ENCODE measurements at regions not wholly inside any gene's neighbourhood (a gene's known extent, or its start where the extent isn't known, plus 50 kb on each side); places are given as distances from the start of the nearest gene placed in this dataset.

GRCh38 chr1:188237573-188238348 lies 1409.0 kb downstream of the PLA2G4A start:
- DNase-seq: peak; percentile 35 to 72

- no peak for DNase-seq
Observed at GRCh38 chr1:188240772-188241406, 1412.1 kb downstream of the PLA2G4A start.

- no peak for DNase-seq
Observed at GRCh38 chr1:188241629-188242028, 1412.9 kb downstream of the PLA2G4A start.

DNA sequence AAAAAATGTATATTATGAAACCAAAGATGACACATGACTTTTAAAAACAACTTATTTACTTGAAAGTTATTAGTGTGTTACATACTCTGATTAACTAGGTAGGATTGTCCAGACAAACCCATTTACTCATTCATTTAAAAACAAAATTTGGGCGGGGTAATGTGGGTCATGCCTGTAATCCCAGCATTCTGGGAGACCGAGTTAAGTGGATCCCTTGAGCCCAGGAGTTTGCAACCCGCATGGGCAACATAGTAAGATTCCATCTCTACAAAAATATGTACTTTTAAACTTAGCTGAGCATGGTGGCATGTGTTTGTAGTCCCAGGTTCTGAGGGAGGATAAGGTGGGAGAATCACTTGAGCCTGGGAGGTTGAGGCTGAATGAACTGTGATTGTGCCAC lies 1414.7 kb downstream of the PLA2G4A start:
- no peak for DNase-seq

GRCh38 chr1:188244681-188245080 lies 1415.9 kb downstream of the PLA2G4A start:
- DNase-seq: no peak

- DNase-seq: no peak
Observed at GRCh38 chr1:188247255-188247654, 1418.5 kb downstream of the PLA2G4A start.

- DNase-seq: no peak
Observed at GRCh38 chr1:188249811-188250210, 1421.1 kb downstream of the PLA2G4A start.

DNA sequence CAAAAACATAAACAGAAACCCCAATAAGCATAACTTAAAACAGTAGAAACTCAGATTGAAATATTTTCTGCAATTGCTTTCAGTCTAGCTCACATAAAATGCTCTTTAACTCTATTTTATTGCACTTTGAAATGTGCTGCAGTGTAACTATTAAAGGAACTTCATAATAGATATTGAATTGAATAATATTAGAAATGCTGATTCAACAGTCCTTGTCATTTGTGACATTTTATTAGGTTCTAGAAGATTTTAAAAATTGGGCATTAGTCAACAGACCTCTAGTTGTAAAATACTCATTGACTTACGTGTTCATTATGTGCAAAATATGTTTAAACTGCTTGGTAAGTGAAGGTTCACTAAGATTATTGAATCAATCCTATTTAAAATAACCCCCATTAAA lies 1422.3 kb downstream of the PLA2G4A start:
- no peak for DNase-seq

GRCh38 chr1:188261849-188262248 lies 1433.1 kb downstream of the PLA2G4A start:
- no peak for DNase-seq

- DNase-seq: no peak
Observed at GRCh38 chr1:188269956-188270355, 1441.2 kb downstream of the PLA2G4A start.

DNA sequence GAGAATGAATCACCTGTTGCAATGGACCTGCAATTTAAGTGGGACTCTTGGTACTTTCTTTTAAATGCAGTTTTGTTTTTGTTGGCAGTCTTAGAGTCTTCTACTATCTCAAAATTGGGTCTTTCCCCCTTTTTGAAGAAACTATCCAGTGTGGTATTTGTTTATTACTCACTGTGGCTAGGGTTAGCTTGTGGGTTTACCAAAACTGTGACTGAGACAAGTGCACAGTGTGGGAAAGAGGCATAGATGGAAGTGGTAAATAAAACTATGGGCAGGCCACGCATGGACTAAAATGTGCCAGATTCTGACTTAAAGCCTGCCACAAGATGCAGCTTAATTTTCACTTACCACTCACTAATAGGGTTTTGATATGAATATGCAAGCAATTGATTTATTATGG lies 1441.7 kb downstream of the PLA2G4A start:
- DNase-seq: no peak

- no peak for DNase-seq
Observed at GRCh38 chr1:188277771-188278170, 1449.0 kb downstream of the PLA2G4A start.

DNA sequence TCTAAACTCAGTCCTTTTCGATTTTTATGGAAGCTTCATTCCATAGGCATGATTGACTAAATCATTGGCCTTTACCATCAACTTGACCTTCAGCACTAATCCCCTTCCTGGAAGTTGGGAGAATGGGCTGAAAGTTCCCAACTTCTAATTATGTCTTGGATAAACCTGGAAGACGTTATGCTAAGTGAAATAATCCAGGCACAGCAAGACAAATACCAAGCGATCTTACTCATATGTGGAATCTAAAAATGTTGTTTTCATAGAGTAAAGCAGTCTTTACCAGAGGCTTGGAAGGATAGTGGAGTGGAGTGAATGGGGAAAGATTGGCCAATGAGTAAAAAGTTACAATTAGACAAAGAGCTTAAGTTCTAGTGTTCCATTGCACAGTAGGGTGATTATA lies 1453.2 kb downstream of the PLA2G4A start:
- no peak for DNase-seq

- DNase-seq: no peak
Observed at GRCh38 chr1:188295157-188295556, 1466.4 kb downstream of the PLA2G4A start.

- no peak for DNase-seq
Observed at GRCh38 chr1:188302746-188303145, 1474.0 kb downstream of the PLA2G4A start.

GRCh38 chr1:188314557-188315137 lies 1485.9 kb downstream of the PLA2G4A start:
- DNase-seq: no peak

GRCh38 chr1:188317894-188318293 lies 1489.1 kb downstream of the PLA2G4A start:
- DNase-seq: no peak

GRCh38 chr1:188325211-188325610 lies 1496.5 kb downstream of the PLA2G4A start:
- no peak for DNase-seq

DNA sequence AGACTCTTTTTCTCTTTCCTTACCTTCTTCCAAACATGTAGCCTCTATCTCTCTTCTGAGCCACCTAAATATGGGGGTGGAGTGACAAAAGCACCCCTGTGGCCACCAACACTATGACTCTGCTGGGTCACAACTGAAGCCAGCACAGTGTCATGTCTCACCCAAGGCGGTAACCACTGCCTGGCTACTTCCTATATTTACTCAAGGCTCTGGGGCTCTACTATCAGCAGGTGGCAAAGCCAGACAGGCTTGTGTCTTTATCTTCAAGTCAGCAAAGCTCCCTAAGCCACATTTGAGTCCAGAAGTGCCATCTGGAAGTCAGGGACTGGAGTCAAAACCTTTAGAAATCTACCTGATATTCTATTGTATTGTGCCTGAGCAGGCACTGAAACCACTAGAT lies 1515.2 kb downstream of the PLA2G4A start:
- no peak for DNase-seq

DNA sequence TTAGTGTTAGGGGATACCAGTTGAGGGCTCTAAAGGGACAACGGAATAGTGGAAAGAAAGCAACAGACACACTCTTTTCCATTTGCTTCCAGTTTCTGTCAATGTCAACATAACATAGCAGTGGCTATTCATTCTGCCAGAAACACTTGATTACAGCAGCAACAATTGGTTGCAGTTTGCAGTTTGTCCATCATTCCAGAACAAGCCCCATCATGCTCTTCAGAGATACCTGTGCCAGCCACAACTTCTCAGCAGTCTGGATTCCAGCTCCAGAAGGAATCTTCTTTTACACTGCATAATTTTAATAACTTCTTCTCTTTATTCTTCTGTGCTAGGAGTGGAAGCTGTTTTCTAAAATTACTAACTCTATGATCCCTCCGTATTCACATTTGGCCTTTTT lies 1521.4 kb downstream of the PLA2G4A start:
- DNase-seq: no peak

DNA sequence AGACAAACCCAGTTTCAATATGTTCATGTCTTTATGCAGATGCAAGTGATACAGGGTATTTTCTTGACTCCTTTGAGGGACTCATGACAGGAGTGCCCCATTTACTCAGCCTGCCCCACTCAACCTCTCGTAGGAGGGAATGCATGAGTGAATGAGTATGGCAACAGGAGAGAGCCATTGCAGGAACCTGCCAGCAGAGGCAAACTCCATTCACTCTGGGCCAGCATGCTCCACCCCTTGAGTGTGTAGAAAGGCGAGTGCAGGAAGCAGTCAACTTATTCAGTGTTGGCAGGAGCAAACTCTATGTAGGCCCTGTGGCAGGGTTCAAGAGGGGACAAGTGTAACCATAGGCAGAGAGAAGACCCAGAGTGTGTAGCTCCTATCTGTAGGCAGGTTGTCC lies 1526.3 kb downstream of the PLA2G4A start:
- no peak for DNase-seq

DNA sequence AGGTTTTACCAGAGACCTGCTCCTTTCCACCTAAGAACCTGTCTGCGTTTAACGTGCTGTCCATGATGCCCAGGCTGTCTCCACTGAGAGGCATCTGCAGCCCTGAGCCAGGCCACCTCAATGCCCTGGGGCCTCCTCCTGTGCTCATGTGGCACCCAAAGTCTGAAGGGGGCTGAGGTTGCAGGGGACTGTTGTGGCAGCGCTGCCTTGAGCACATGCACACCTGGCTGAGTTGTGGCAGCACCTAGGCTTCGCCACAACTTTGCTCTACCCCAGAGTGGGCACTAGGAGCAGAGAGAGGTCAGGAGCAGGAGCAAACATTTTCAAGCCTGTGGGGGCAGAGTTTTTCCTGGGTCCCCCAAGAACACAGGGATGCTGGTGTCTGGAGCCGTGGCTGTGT lies 1527.1 kb downstream of the PLA2G4A start:
- DNase-seq: no peak

DNA sequence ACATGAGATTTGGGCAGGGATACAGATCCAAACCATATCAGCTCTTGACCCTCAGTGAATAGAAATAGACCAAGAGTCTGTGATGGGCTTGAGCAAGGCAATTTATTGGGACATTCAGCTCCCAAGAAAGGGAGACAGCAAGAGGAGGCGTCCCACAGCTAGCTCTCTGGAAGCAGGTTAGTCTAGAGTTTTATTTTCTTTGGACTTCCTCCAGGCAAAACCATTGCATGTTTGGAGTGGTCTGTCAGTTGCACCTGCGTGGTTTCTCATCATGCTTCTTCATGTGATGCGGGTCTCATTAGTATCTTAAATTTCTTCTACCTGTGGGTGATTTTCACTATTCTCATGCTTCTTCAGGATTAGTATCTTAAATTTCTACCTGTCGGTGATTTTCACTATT lies 1530.6 kb downstream of the PLA2G4A start:
- no peak for DNase-seq

- DNase-seq: no peak
Observed at GRCh38 chr1:188363943-188364342, 1535.2 kb downstream of the PLA2G4A start.
